Right lobe of liver (tissue), 6 donors: ENCODE measurements at regions not wholly inside any gene's neighbourhood (a gene's known extent, or its start where the extent isn't known, plus 50 kb on each side); places are given as distances from the start of the nearest gene placed in this dataset.

Experiments
- ATAC-seq, 4 donors: fragments of 200-7000 bp; cut with Tn5 transposase; one replicate each; pipeline ENCODE4 v1.9.1; 2020; ENCODE audit warnings: mild to moderate bottlenecking in 4 of 4, moderate library complexity in 4 of 4
- DNase-seq, 3 donors: peaks; one replicate each; pipeline ENCODE4 v3.0.0-alpha.2; 2020
- H3K27ac ChIP-seq, 3 donors: fragments of 200-600 bp; one replicate each; pipeline ENCODE4 v1.8.0; 2022
- H3K27me3 ChIP-seq, 2 donors: fragments of 200-600 bp; one replicate each; pipeline ENCODE4 v1.8.0; 2022
- H3K36me3 ChIP-seq, 4 donors: fragments of 200-600 bp; sonication (generic) in 1 of 4; one replicate each; pipeline versions ENCODE4 v1.5.1 to v1.8.0; 2017 to 2022; ENCODE audit warnings: control low read depth in 1 of 4
- H3K4me1 ChIP-seq, 4 donors: fragments of 200-600 bp; sonication (generic) in 1 of 4; one replicate each; pipeline versions ENCODE4 v1.5.1 to v1.8.0; 2017 to 2022; ENCODE audit warnings: control low read depth in 1 of 4
- H3K4me3 ChIP-seq, 3 donors: fragments of 200-600 bp; one replicate each; pipeline ENCODE4 v1.8.0; 2022
- H3K9me3 ChIP-seq, 4 donors: fragments of 200-600 bp; sonication (generic) in 1 of 4; one replicate each; pipeline versions ENCODE4 v1.5.1 to v1.8.0; 2017 to 2022; ENCODE audit warnings: control low read depth in 1 of 4
- CTCF ChIP-seq, 4 donors: fragments of 200-600 bp in 3 of 4; fragments of 450-650 bp in 1 of 4; IDR thresholded peaks; one replicate each; pipeline versions ENCODE4 v1.5.1 to v1.8.0; 2016 to 2022; ENCODE audit warnings: antibody characterized with exemption in 4 of 4, mild to moderate bottlenecking in 2 of 4
- POLR2A ChIP-seq: fragments of 450-650 bp; IDR thresholded peaks from one replicate; pipeline ENCODE4 v1.6.1; 2017; ENCODE audit warnings: antibody characterized with exemption, mild to moderate bottlenecking
- WGBS: methylation state at CpG from one replicate; pipeline ENCODE4 v1.1.6; 2018; ENCODE audit warnings: low coverage, low lambda C conversion rate; ENCODE audit not compliant: insufficient coverage; ENCODE audit errors: missing lambda C conversion rate; 5-methylcytosine and 5-hydroxymethylcytosine counted together
- intact Hi-C, 2 donors: fragments of 100-400 bp; cut with DNase I; formaldehyde crosslinking; loops; one replicate each; pipeline versions ENCODE4 v1.11.2 to v1.14.1; 2022
- donor health status: DM: no; HTN: yes; CAD: no.
- donor health status: DM: no; HTN: no; CAD: no.
- donor health status: DM: no; HTN: no; CAD: no.
- donor health status: DM: no; HTN: yes; CAD: no.
- donor health status: DM: no; HTN: yes; CAD: no.

DNA sequence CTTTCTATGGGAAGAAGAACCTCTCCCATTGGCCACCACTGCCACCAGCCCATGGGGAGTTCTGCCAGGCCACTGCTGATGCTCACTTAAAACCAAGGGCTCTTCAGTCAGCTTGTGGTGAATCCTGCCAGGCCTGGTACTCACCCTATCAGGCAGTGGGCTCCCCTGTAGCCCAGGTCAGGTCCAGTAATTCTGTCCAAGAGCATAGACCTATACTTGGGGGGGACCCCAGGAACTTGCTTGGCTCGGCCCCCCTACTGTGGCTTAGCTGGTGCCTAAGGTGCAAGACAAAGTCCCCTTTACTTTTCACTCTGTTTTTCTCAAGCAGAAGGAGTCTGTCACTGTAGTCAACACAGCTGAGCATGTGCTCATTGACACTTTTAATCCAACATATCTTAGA, 1012.2 kb downstream of the PCDH19 start:
- ATAC-seq = no peak
- no peak for DNase-seq
- intact Hi-C loops = no loop called here
- Histone ChIP-seq H3K27me3 (no peaks in the 10 kb centered on the region), H3K4me1 (no peaks in the 10 kb centered on the region), H3K4me3 (no peak overlapping the region), H3K9me3 (no peaks in the 10 kb centered on the region), H3K36me3 (no peaks in the 10 kb centered on the region), H3K27ac (no peak overlapping the region)
- WGBS = no CpG with 5 or more reads among the region's 1 CpG
- no peak for TF ChIP-seq CTCF (IDR thresholded peaks at IDR 0.05)
- no peak for TF ChIP-seq POLR2A

DNA sequence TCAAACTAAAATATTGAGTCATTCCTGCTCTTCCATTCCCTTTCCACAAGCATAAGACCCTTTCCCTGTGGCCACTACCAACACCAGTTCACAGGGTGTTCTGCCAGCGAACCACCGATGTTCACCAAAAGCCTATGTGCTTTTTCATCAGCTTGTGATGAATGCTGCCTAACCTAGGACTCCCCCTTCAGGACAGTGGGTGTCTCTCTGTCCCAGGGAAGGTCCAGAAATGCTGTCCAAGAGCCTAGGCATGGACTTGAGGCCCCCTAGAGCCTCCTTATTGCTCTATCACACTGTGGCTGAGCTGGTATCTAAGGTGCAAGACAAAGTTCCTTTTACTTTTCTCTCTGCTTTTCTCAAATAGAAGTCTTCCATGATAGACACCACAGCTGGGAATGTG, 1015.6 kb downstream of the PCDH19 start:
- DNase-seq (no peak), ATAC-seq (peak; percentile 63 to 84 (median 71))
- intact Hi-C loops = no loop called here

GRCh38 chrX:99384594-99385374, 1025.3 kb downstream of the PCDH19 start:
- no peak for DNase-seq
- 63% methylated on average over 1 of the region's 5 CpGs for WGBS
- intact Hi-C loops = no loop called here

More for the DNA sequence above, 1015.6 kb downstream of the PCDH19 start:
- Histone ChIP-seq H3K9me3 (no peaks in the 10 kb centered on the region), H3K36me3 (no peaks in the 10 kb centered on the region), H3K27me3 (no peaks in the 10 kb centered on the region), H3K4me1 (no peaks in the 10 kb centered on the region), H3K27ac (no peak overlapping the region), H3K4me3 (no peak overlapping the region)
- TF ChIP-seq CTCF (IDR thresholded peaks at IDR 0.05) (peak; percentile 38 to 50 (median 42)), POLR2A (no peak)
- WGBS = 73% methylated on average over 2 of the region's 2 CpGs

DNA sequence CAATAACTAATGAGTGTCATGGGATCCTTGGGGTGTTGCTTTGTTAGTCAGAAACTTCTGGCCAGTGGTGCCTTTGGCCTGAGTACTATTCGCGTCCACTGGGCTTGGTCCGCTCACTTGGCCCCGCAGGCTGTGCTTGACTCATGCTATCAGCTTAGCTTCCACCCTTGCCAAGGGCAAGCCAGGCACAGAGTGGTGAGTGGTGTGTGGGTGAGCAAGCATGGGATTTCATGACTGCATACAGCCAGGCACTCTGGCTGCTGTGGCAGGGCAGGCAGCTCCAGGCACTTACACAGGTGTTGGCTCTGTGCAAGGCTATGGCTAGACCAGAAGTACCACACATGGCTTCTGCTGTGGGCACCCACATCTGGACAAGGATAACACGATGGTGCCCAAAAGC, 1026.3 kb downstream of the PCDH19 start:
- no peak for TF ChIP-seq CTCF (IDR thresholded peaks at IDR 0.05)
- TF ChIP-seq POLR2A = no peak
- Histone ChIP-seq H3K27me3 (peaks cover 0 to 3% of the 10 kb centered on the region in 2 donors), H3K36me3 (no peaks in the 10 kb centered on the region), H3K9me3 (peaks cover 0 to 4% (median 0%) of the 10 kb centered on the region in 4 donors), H3K4me3 (no peak overlapping the region), H3K4me1 (no peaks in the 10 kb centered on the region), H3K27ac (no peak overlapping the region)
- peak in 1 of 3 donors; percentile 27 for DNase-seq
- no peak for ATAC-seq
- intact Hi-C loops = no loop called here
- WGBS = no CpG with 5 or more reads among the region's 5 CpGs

More at GRCh38 chrX:99384594-99385374, 1025.3 kb downstream of the PCDH19 start:
- TF ChIP-seq CTCF (IDR thresholded peaks at IDR 0.05) = no peak
- no peak for TF ChIP-seq POLR2A
- H3K4me3 ChIP-seq = no peak overlapping the region
- H3K36me3 ChIP-seq = no peaks in the 10 kb centered on the region
- no peak overlapping the region for H3K27ac ChIP-seq
- H3K9me3 ChIP-seq = peaks cover 0 to 4% (median 0%) of the 10 kb centered on the region in 4 donors
- no peaks in the 10 kb centered on the region for H3K4me1 ChIP-seq
- ATAC-seq = no peak
- peaks cover 0 to 3% of the 10 kb centered on the region in 2 donors for H3K27me3 ChIP-seq
